ENCODE measurements at regions not wholly inside any gene's neighbourhood (a gene's known extent, or its start where the extent isn't known, plus 50 kb on each side); places are given as distances from the start of the nearest gene placed in this dataset.

GRCh38 chrX:437661-438390, 51.1 kb upstream of the PPP2R3B start:
- Histone ChIP-seq H3K9me3 (ENCODE audit: insufficient read depth, low read length, severe bottlenecking) (no peaks in the 10 kb centered on the region), H3K4me2 (ENCODE audit: insufficient read depth, low read length) (no peak overlapping the region), H3K27ac (ENCODE audit: low read length) (no peak overlapping the region), H3K4me3 (ENCODE audit: low read depth in 1 of 2, low read length in 2 of 2) (no peak overlapping the region), H3K4me1 (ENCODE audit: insufficient read depth, low read length) (no peaks in the 10 kb centered on the region), H3K27me3 (ENCODE audit: insufficient read depth, low read length, poor library complexity) (no peaks in the 10 kb centered on the region), H2AFZ (ENCODE audit: low read depth, low read length) (no peak overlapping the region), H3K36me3 (ENCODE audit: insufficient read depth, low read length) (no peaks in the 10 kb centered on the region), H3K9ac (ENCODE audit: low read depth, low read length) (no peak overlapping the region), H4K20me1 (ENCODE audit: insufficient read depth, low read length) (no peaks in the 10 kb centered on the region), H3K79me2 (ENCODE audit: insufficient read depth, low read length) (no peaks in the 10 kb centered on the region)
- ATAC-seq (ENCODE audit: insufficient read depth, low read depth): no peak
- no peak for DNase-seq
- TF ChIP-seq CTCF (IDR thresholded peaks at IDR 0.05; ENCODE audit: borderline replicate concordance, extremely low read depth, low read length, poor library complexity, severe bottlenecking) (no peak), EZH2 (IDR thresholded peaks at IDR 0.05; ENCODE audit: borderline replicate concordance, low read depth, low read length, severe bottlenecking) (no peak)

GRCh38 chrX:439241-439640, 52.5 kb upstream of the PPP2R3B start:
- Histone ChIP-seq H3K27me3 (ENCODE audit: insufficient read depth, low read length, poor library complexity) (no peaks in the 10 kb centered on the region), H3K9ac (ENCODE audit: low read depth, low read length) (no peak overlapping the region), H3K9me3 (ENCODE audit: insufficient read depth, low read length, severe bottlenecking) (no peaks in the 10 kb centered on the region), H3K4me3 (ENCODE audit: low read depth in 1 of 2, low read length in 2 of 2) (no peak overlapping the region), H3K4me2 (ENCODE audit: insufficient read depth, low read length) (no peak overlapping the region), H3K36me3 (ENCODE audit: insufficient read depth, low read length) (no peaks in the 10 kb centered on the region), H3K4me1 (ENCODE audit: insufficient read depth, low read length) (no peaks in the 10 kb centered on the region), H2AFZ (ENCODE audit: low read depth, low read length) (no peak overlapping the region), H3K27ac (ENCODE audit: low read length) (no peak overlapping the region), H4K20me1 (ENCODE audit: insufficient read depth, low read length) (no peaks in the 10 kb centered on the region), H3K79me2 (ENCODE audit: insufficient read depth, low read length) (no peaks in the 10 kb centered on the region)
- DNase-seq (no peak), ATAC-seq (ENCODE audit: insufficient read depth, low read depth) (no peak)
- TF ChIP-seq EZH2 (IDR thresholded peaks at IDR 0.05; ENCODE audit: borderline replicate concordance, low read depth, low read length, severe bottlenecking) (no peak), CTCF (IDR thresholded peaks at IDR 0.05; ENCODE audit: borderline replicate concordance, extremely low read depth, low read length, poor library complexity, severe bottlenecking) (no peak)

GRCh38 chrX:439719-440118, 53.0 kb upstream of the PPP2R3B start:
- no peak overlapping the region for H3K9ac ChIP-seq (ENCODE audit: low read depth, low read length)
- H3K4me2 ChIP-seq (ENCODE audit: insufficient read depth, low read length): no peak overlapping the region
- H3K36me3 ChIP-seq (ENCODE audit: insufficient read depth, low read length): no peaks in the 10 kb centered on the region
- no peak overlapping the region for H3K4me3 ChIP-seq (ENCODE audit: low read depth in 1 of 2, low read length in 2 of 2)
- no peak for ATAC-seq (ENCODE audit: insufficient read depth, low read depth)
- H3K27me3 ChIP-seq (ENCODE audit: insufficient read depth, low read length, poor library complexity): no peaks in the 10 kb centered on the region
- H3K9me3 ChIP-seq (ENCODE audit: insufficient read depth, low read length, severe bottlenecking): no peaks in the 10 kb centered on the region
- TF ChIP-seq CTCF (IDR thresholded peaks at IDR 0.05; ENCODE audit: borderline replicate concordance, extremely low read depth, low read length, poor library complexity, severe bottlenecking): no peak
- TF ChIP-seq EZH2 (IDR thresholded peaks at IDR 0.05; ENCODE audit: borderline replicate concordance, low read depth, low read length, severe bottlenecking): no peak
- no peak for DNase-seq
- no peaks in the 10 kb centered on the region for H3K79me2 ChIP-seq (ENCODE audit: insufficient read depth, low read length)
- no peaks in the 10 kb centered on the region for H3K4me1 ChIP-seq (ENCODE audit: insufficient read depth, low read length)
- H3K27ac ChIP-seq (ENCODE audit: low read length): no peak overlapping the region
- H4K20me1 ChIP-seq (ENCODE audit: insufficient read depth, low read length): no peaks in the 10 kb centered on the region
- no peak overlapping the region for H2AFZ ChIP-seq (ENCODE audit: low read depth, low read length)
